Upper lobe of left lung (tissue), 4 donors: ENCODE measurements at regions not wholly inside any gene's neighbourhood (a gene's known extent, or its start where the extent isn't known, plus 50 kb on each side); places are given as distances from the start of the nearest gene placed in this dataset.

Source experiments
- CTCF ChIP-seq, 6 experiments: fragments of 450-650 bp in 4 of 6; fragments of 200-600 bp in 2 of 6; sonication (generic) in 2 of 6; IDR thresholded peaks; one replicate each; pipeline ENCODE4 v1.5.1; 2016 to 2019; ENCODE audit warnings: antibody characterized with exemption in 6 of 6
- POLR2A ChIP-seq, 4 donors: fragments of 450-650 bp; IDR thresholded peaks; one replicate each; pipeline ENCODE4 v1.5.1; 2016 to 2017; ENCODE audit warnings: antibody characterized with exemption in 4 of 4, mild to moderate bottlenecking in 2 of 4
- POLR2AphosphoS5 ChIP-seq, 2 donors: sonication (generic); formaldehyde crosslinking; IDR thresholded peaks; one replicate each; pipeline ENCODE4 v1.5.1; 2017; ENCODE audit warnings: antibody characterized with exemption in 2 of 2

GRCh38 chr14:97731800-97732199, 934.6 kb downstream of the VRK1 start:
- TF ChIP-seq CTCF (IDR thresholded peaks at IDR 0.05) (no peak), POLR2AphosphoS5 (IDR thresholded peaks at IDR 0.05) (no peak), POLR2A (IDR thresholded peaks at IDR 0.05) (no peak)
